Astrocyte of the cerebellum (primary cell): ENCODE measurements at regions not wholly inside any gene's neighbourhood (a gene's known extent, or its start where the extent isn't known, plus 50 kb on each side); places are given as distances from the start of the nearest gene placed in this dataset.

Experiments
- DNase-seq: peaks from one replicate; pipeline ENCODE4 v3.0.0-alpha.2; 2011; ENCODE audit warnings: low read depth
- H3K4me3 ChIP-seq: 2 replicates; pipeline ENCODE4 v1.5.1; 2011; ENCODE audit warnings: mild to moderate bottlenecking, low read depth, low read length, moderate library complexity
- CTCF ChIP-seq: IDR thresholded peaks from 2 replicates; pipeline ENCODE4 v1.5.1; 2012; ENCODE audit warnings: low read length, low read depth, moderate library complexity, mild to moderate bottlenecking; ENCODE audit errors: missing control alignments
- in situ Hi-C: cut with HindIII; loops from 2 replicates; pipeline ENCODE4 v1.10.0; 2017; ENCODE audit warnings: low sequenced_read_pairs

GRCh38 chr9:134275375-134275774 is 50.9 kb upstream of the RXRA start:
- no peak for DNase-seq
- in situ Hi-C loops = no loop called here
- H3K4me3 ChIP-seq = no peak overlapping the region
- no peak for TF ChIP-seq CTCF

GRCh38 chr9:134276453-134277245 is 49.6 kb upstream of the RXRA start:
- TF ChIP-seq CTCF = no peak
- in situ Hi-C loops = no loop called here
- DNase-seq = no peak
- H3K4me3 ChIP-seq = no peak overlapping the region
